HG02610 (cell line): ENCODE measurements at regions not wholly inside any gene's neighbourhood (a gene's known extent, or its start where the extent isn't known, plus 50 kb on each side); places are given as distances from the start of the nearest gene placed in this dataset.

ENCODE experiments used
- ATAC-seq: cut with Tn5 transposase; IDR thresholded peaks from one replicate; pipeline ENCODE4 v1.9.1; 2021; ENCODE audit warnings: mild to moderate bottlenecking, moderate library complexity; ENCODE audit not compliant: unreplicated experiment

DNA sequence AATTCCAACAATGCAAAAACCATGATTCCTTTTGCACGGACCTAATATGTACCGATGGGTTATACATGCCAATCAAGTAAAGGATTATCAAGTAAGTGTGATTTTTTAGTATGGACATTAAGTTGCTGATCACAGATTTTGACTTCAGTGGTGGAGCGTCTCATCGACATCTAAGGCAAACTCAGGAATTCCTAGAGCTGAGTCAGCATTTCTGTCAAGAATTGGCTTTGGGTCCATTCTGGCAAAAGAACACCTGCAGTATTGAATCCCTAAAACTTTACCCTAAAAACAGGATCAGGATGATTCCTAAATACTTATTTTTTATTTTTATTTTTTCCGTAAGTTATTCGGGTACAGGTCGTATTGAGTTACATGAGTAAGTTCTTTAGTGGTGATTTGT, 83.6 kb downstream of the HPGD start:
- no peak for ATAC-seq

DNA sequence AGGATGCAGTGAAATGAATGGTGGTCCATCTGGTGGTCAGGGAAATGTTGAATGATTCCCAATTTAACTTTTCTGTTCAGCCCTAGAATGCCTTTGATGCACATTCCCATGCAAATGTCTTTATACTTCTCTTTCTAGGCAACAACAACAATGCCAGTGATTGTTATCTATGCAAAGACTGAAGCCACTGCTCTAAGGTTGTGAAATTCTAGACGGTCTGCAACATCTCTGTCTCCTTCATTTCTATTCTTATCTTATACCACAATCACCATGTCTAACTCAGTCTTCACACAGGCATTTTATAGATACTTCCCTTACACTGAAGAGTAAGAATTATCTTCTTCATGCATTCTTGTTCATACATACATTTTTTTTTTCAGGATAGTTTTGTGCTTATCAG, 84.5 kb downstream of the HPGD start:
- ATAC-seq, result no peak

DNA sequence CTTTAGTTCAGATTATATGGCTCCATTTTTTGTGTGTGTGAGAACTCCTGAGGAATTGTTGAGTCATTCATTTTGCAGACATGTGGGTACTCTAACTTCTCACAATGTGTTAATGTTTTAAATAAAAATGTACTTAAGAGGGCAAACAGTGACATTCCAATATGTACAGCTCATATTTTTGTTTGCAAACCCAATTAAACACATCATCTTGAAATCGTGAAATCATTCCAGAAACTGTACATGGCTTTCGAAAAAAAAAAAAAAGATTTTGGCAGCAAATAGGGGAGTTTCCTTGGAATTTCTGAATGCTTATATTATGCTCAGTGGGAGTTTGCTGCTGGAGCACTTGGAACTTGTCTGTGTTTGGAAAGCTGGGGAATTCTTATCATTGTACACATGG, 85.0 kb downstream of the HPGD start:
- no peak for ATAC-seq

GRCh38 chr4:174436377-174436776, 85.9 kb downstream of the HPGD start:
- no peak for ATAC-seq

GRCh38 chr4:174435974-174436373, 86.3 kb downstream of the HPGD start:
- no peak for ATAC-seq

DNA sequence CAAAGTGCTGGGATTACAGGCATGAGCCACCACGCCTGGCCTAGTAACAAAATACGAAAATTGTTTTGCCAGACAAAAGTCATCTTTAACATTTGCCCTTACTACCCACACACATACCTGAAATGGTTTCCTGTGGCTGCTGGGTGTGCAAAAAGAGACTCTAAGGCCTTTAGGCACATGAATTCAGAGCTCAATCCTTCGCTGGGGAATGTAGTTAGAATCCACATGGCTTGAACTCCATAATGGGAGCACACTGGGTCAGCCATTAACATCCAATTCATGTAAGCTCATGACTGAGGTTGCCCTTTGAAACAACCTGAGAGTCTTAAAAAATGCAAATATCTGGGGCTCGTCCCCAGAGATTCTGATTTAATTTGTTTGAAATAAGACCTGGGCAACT, 87.8 kb downstream of the HPGD start:
- ATAC-seq, result no peak

GRCh38 chr4:174430576-174430975, 91.7 kb downstream of the HPGD start:
- ATAC-seq, result no peak

DNA sequence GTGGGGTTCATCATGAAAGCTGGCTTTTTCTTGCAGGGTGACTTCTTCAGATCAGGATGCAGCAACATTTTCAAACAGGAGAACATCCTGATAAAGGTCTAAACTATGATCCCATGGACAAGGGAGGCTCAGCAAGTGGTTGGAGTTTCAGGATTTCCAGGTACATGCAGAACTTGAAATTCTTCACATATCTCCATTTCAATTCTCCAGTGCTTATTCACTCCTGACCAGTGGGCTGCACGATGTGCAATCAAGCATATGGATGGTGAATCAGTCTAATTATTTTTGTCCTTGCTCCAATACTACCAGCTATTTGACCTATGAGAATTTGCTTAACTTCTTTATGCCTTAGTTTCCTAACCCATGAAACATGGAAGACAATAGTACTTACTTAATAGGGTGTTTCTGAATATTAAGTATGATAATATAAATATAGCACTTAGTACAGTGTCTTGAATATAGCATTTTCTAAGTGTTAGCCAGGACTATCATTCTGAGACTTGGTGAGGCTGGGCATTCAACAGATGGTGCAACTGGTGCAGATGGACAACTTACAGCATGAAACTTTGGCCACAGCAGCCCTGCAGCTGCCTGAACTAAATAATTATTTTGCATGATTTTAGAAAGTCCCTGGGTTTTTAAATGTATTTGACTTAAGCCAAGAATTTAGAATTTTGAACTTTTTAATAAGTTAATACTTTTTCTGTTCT, 92.4 kb downstream of the HPGD start:
- no peak for ATAC-seq

- ATAC-seq, result no peak
Observed at GRCh38 chr4:174427571-174428140, 94.6 kb downstream of the HPGD start.

DNA sequence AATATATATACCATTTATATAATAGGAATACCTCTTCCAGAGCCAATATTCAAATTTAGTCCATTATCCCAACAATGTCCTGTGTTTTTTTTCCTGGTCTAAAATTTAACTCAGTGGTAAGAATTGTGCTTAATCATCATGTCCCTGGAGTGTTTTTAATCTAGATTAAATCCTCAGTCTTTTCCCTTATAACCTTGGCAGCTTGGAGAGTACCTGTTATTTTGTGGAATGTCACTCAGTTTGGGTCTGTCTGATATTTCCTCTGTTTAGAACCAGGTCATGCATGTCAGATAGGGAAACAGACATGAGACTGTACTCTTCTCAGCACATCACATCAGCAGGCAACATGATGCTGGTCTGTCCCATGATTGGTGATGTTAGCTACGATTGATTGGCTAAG, 96.6 kb downstream of the HPGD start:
- ATAC-seq, result no peak

GRCh38 chr4:174423257-174423944, 98.9 kb downstream of the HPGD start:
- ATAC-seq, result peak; percentile 94

DNA sequence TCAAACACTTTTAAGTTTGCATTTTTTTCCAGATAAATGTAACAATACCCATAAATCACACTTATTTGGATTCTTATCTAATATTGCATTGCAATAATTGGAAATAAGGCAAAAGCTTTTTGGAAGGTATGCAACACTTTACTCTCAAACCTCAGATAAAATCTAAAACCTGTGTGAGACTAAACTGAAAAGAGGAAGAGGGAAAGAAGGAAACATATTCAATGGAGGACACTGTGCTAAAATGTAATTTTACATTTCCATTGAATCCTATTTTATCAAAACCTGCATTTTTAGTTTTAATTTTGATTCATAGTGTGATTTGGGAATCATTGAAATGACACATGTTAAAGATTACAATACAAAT, 99.4 kb downstream of the HPGD start:
- no peak for ATAC-seq

GRCh38 chr4:174420316-174420715, 102.0 kb downstream of the HPGD start:
- no peak for ATAC-seq

- ATAC-seq, result no peak
Observed at GRCh38 chr4:174418640-174419212, 103.6 kb downstream of the HPGD start.

DNA sequence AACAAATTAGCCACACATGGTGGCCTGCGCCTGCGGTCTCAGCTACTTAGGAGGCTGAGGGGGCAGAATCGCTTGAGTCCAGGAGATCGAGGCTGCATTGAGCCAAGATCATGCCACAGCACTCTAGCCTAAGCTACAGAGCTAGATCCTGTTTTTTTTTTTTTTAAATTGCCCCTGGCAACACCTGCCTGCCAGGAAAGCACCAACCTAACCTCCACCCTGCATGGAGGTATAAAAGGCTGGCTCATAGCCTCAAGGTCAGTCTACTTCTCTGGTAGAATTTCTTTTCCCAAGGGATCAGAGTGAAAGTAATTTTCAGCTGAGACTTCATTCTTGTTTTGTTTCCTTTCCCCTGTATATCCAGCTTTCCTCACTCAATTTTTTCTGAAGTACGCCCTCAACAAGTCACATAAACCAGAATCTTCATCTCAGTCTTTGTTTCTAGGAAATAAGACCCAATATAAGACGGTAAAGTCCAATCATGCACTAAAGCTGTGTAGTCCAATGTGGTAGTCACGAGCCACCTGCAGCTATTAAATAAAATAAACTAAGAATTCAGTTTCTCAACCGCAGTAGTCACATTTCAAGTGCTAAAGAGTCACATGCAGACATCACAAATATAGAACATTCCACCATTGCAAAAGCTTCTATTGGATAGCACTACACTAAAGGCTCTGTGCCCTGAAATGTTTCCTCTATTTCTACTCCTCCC, 113.3 kb downstream of the HPGD start:
- ATAC-seq, result no peak

DNA sequence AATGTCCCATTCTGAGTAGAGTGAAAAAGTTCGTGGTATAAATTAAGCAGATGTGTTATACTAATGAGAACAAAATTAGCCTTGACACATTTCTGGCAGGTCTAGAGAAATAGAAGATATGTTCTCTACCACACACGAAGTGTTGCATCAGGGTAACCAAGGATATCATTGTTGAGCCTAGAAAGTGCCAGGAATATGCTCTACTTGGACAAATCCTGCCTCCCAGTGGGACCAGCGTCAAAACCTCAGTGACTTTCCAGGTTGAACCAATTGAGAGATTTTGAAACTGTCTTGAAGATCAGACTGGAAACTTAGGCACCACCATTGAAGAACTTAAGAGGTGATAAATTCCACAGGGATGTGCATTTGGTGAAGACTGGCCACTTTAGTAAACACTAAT, 115.9 kb downstream of the HPGD start:
- ATAC-seq, result no peak

- no peak for ATAC-seq
Observed at GRCh38 chr4:174405923-174406322, 116.4 kb downstream of the HPGD start.

GRCh38 chr4:174404677-174405076, 117.6 kb downstream of the HPGD start:
- ATAC-seq, result no peak

DNA sequence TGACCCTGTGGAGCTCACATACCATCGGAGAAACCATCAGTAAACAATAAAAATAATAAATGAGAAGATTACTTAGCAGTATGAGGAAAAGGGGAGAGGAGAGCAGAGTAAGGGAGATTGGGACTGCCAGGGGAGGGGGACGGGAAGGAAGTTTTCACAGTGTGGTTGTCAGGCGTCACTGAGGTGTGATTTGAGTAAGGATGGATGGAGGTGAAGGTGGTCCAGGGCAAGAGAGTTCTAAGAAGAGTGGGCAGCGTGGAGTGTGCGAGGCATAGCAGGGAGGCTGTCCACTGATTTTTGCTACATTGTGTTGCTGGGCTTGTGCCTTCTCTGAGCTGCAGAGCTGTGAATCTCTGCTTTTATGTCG, 119.1 kb downstream of the HPGD start:
- ATAC-seq, result no peak

DNA sequence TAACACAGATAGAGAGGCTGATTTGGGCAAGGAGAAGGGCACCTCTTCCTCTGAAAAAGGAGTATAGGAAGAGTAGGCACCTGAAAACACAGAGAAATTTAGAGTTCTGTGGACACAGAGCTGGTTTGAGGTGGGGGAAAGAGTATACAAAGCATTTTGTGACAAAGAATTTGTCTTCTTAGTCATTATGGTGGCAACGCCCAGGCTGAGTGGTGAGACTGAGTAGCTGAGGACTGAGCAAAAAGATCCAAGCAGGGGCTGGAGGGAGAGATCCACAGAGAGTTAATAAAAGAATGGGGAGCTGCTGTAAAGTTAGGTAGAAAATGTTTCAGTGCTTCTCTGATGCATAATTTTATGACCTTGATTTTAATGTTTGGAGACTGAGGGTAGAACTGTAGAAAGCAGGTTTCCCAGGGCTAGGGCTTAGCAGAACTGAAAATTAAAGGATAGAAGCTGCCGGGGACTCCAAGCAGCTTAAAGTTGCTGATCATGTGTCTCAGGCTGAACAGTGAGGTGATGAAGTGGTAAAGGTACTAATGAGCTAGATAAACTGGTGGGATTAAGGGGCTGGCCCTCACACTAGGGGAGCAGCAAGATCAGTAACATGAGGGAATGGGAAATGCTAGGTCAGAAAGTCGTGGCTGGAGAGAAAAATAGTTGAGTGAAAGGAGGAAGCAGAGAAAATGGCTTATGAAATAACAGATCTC, 118.9 kb downstream of the CEP44 start:
- ATAC-seq, result no peak
